ENCODE measurements at regions not wholly inside any gene's neighbourhood (a gene's known extent, or its start where the extent isn't known, plus 50 kb on each side); places are given as distances from the start of the nearest gene placed in this dataset.

DNA sequence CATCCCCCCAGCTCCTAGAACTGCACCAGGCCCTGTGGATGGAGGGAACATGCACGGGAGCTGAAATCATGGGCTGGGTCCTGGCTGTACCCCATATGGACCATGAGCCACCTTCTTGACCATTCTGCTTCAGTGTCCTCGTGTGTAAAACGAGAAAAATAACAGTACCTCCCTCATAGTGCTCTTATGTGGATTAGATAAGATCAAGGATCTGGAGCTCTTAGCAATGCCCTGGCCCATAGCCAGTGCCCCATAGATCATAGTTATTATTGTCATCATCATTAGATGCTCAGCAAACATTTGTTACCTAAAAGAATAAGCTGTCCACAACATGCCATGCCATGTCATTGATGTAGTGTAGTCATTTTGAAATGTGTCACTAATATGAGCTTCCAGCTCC is 71.3 kb downstream of the SYNE3 start:
- Histone ChIP-seq H3K4me3 (ENCODE audit: control insufficient read depth in 2 of 3, extremely low read depth in 1 of 3, insufficient read depth in 2 of 3, low read depth in 1 of 3, low read length in 3 of 3) (no peak overlapping the region), H3K79me2 (ENCODE audit: control insufficient read depth, insufficient read depth, low read length) (no peaks in the 10 kb centered on the region), H3K27ac (ENCODE audit: control insufficient read depth, insufficient read depth, low read length) (no peak overlapping the region), H3K4me2 (ENCODE audit: control insufficient read depth, extremely low read depth, insufficient read depth, low read depth, low read length) (no peak overlapping the region), H3K9me1 (ENCODE audit: control insufficient read depth, extremely low read depth, insufficient read depth, low read length) (no peaks in the 10 kb centered on the region), H3K27me3 (ENCODE audit: control insufficient read depth, extremely low read depth, insufficient read depth, low read length) (no peaks in the 10 kb centered on the region), H3K4me1 (ENCODE audit: control insufficient read depth, extremely low read depth, insufficient read depth, low read length) (no peaks in the 10 kb centered on the region), H3K9me3 (ENCODE audit: control insufficient read depth, low read depth, low read length) (no peaks in the 10 kb centered on the region), H3K36me3 (ENCODE audit: control insufficient read depth in 2 of 2, extremely low read depth in 1 of 2, insufficient read depth in 2 of 2, low read length in 2 of 2) (no peaks in the 10 kb centered on the region), H3K9ac (ENCODE audit: control insufficient read depth, extremely low read depth, insufficient read depth, low read length) (no peak overlapping the region), H2AFZ (ENCODE audit: control insufficient read depth, low read length) (no peak overlapping the region), H4K20me1 (ENCODE audit: control insufficient read depth, extremely low read depth, insufficient read depth, low read length) (no peaks in the 10 kb centered on the region)
- dilution Hi-C loops (cut with MboI; ENCODE audit: extremely low pct_ligation_motif_present, low sequenced_read_pairs): no loop called here
- TF ChIP-seq EZH2 (IDR thresholded peaks at IDR 0.05; ENCODE audit: low read length) (no peak), CTCF (optimal IDR thresholded peaks at IDR 0.05 in 1 of 3, IDR thresholded peaks at IDR 0.05 in 1 of 3, conservative IDR thresholded peaks at IDR 0.05 in 1 of 3; ENCODE audit: extremely low read depth in 1 of 3, insufficient read depth in 2 of 3, low read length in 3 of 3) (no peak)
- FAIRE-seq (no peak), DNase-seq (ENCODE audit: low read depth, low spot score) (no peak)

DNA sequence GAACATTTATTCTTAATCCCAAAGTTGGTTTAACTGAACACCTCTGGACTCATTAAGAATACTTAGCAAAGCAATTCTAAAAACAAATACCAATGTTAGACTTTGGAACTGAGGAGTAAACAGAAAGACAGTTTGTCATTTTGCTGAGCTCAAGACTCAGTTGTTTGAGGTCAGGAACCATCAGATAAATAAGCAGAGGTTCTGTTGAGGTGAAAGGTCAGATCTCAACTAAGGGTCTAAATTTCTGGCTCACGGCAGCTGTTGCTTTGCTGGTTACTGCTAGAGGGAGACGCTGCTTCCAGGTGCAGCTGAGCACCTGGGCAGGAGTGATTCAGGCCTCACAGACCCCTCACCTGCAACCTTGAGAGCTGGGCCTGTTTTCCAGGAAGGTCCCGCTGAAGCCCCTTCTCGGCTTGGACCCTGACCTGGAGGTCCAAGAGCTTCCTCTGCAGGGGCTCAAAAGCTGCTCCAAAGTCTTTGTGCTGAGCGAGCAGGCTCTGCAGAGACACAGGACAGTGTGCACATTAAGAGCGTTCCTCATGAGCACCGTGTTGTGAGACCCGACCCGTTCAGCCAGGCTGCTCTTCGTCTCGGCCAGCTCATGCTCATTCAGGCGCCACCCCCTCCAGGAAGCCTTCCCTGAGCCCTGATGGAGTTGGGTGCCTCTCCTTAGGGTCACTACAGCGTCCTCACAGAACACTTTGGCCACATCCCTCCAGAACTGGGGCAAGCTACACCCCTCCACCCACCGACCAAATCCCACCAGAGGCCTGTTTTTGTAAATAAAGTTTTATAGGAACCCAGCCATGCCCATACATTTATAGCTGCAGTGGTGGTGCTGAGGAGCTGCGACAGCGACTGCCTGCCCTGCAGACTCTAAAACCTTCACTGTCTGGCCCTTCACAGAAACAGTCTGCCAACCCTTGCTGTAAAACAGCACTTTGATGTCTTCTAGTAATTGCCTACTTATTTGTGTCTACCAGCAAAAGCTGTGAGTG is 72.0 kb downstream of the SYNE3 start:
- Histone ChIP-seq H3K79me2 (ENCODE audit: control insufficient read depth, insufficient read depth, low read length) (no peaks in the 10 kb centered on the region), H2AFZ (ENCODE audit: control insufficient read depth, low read length) (no peak overlapping the region), H3K9me3 (ENCODE audit: control insufficient read depth, low read depth, low read length) (no peaks in the 10 kb centered on the region), H4K20me1 (ENCODE audit: control insufficient read depth, extremely low read depth, insufficient read depth, low read length) (no peaks in the 10 kb centered on the region), H3K4me2 (ENCODE audit: control insufficient read depth, extremely low read depth, insufficient read depth, low read depth, low read length) (no peak overlapping the region), H3K4me1 (ENCODE audit: control insufficient read depth, extremely low read depth, insufficient read depth, low read length) (no peaks in the 10 kb centered on the region), H3K27ac (ENCODE audit: control insufficient read depth, insufficient read depth, low read length) (no peak overlapping the region), H3K4me3 (ENCODE audit: control insufficient read depth in 2 of 3, extremely low read depth in 1 of 3, insufficient read depth in 2 of 3, low read depth in 1 of 3, low read length in 3 of 3) (no peak overlapping the region), H3K9ac (ENCODE audit: control insufficient read depth, extremely low read depth, insufficient read depth, low read length) (no peak overlapping the region), H3K36me3 (ENCODE audit: control insufficient read depth in 2 of 2, extremely low read depth in 1 of 2, insufficient read depth in 2 of 2, low read length in 2 of 2) (no peaks in the 10 kb centered on the region), H3K9me1 (ENCODE audit: control insufficient read depth, extremely low read depth, insufficient read depth, low read length) (no peaks in the 10 kb centered on the region), H3K27me3 (ENCODE audit: control insufficient read depth, extremely low read depth, insufficient read depth, low read length) (no peaks in the 10 kb centered on the region)
- no peak for TF ChIP-seq EZH2 (IDR thresholded peaks at IDR 0.05; ENCODE audit: low read length)
- no peak for TF ChIP-seq CTCF (optimal IDR thresholded peaks at IDR 0.05 in 1 of 3, IDR thresholded peaks at IDR 0.05 in 1 of 3, conservative IDR thresholded peaks at IDR 0.05 in 1 of 3; ENCODE audit: extremely low read depth in 1 of 3, insufficient read depth in 2 of 3, low read length in 3 of 3)
- no peak for DNase-seq (ENCODE audit: low read depth, low spot score)
- dilution Hi-C loops (cut with MboI; ENCODE audit: extremely low pct_ligation_motif_present, low sequenced_read_pairs): no loop called here
- FAIRE-seq: no peak

Data from keratinocyte (primary cell).